Heart left ventricle (tissue), 16 donors: ENCODE measurements at regions not wholly inside any gene's neighbourhood (a gene's known extent, or its start where the extent isn't known, plus 50 kb on each side); places are given as distances from the start of the nearest gene placed in this dataset.

ENCODE experiments used
- ATAC-seq, 4 donors: fragments of 200-7000 bp; cut with Tn5 transposase; one replicate each; pipeline ENCODE4 v1.9.1; 2020 to 2022; ENCODE audit warnings: moderate library complexity in 4 of 4, mild to moderate bottlenecking in 3 of 4, moderate number of reproducible peaks in 1 of 4
- DNase-seq, 5 donors: peaks; one replicate each; pipeline ENCODE4 v3.0.0-alpha.2; 2020
- H3K27ac ChIP-seq, 12 donors: fragments of 200-600 bp; sonication (generic) in 4 of 12; one replicate each; pipeline versions ENCODE4 v1.5.0 to v1.8.0; 2016 to 2022; ENCODE audit warnings: mild to moderate bottlenecking in 2 of 12
- H3K27me3 ChIP-seq, 9 donors: fragments of 200-600 bp; sonication (generic) in 2 of 9; one replicate each; pipeline versions ENCODE4 v1.5.1 to v1.8.0; 2016 to 2022; ENCODE audit warnings: mild to moderate bottlenecking in 3 of 9
- H3K36me3 ChIP-seq, 9 donors: fragments of 200-600 bp; sonication (generic) in 2 of 9; one replicate each; pipeline versions ENCODE4 v1.5.0 to v1.8.0; 2018 to 2022; ENCODE audit warnings: mild to moderate bottlenecking in 2 of 9
- H3K4me1 ChIP-seq, 12 donors: fragments of 200-600 bp; sonication (generic) in 4 of 12; one replicate each; pipeline versions ENCODE4 v1.5.0 to v1.8.0; 2016 to 2022; ENCODE audit warnings: mild to moderate bottlenecking in 3 of 12
- H3K4me3 ChIP-seq, 12 donors: fragments of 200-600 bp; sonication (generic) in 4 of 12; one replicate each; pipeline versions ENCODE4 v1.5.0 to v1.8.0; 2017 to 2022; ENCODE audit warnings: mild to moderate bottlenecking in 9 of 12, moderate library complexity in 4 of 12
- H3K9me3 ChIP-seq, 12 donors: fragments of 200-600 bp; sonication (generic) in 4 of 12; one replicate each; pipeline versions ENCODE4 v1.5.0 to v1.8.0; 2016 to 2022; ENCODE audit warnings: mild to moderate bottlenecking in 1 of 12
- POLR2A ChIP-seq, 2 donors: fragments of 450-650 bp; IDR thresholded peaks; one replicate each; pipeline ENCODE4 v1.6.1; 2017; ENCODE audit warnings: antibody characterized with exemption in 2 of 2, mild to moderate bottlenecking in 2 of 2, moderate library complexity in 2 of 2
- WGBS, 4 donors: extraction: QIAGEN DNeasy Blood & Tissue Kit in 2 of 4; methylation state at CpG; one replicate each; pipeline versions ENCODE4 v1.1.5 to v1.1.7; 2013 to 2018; 5-methylcytosine and 5-hydroxymethylcytosine counted together
- intact Hi-C, 10 donors: fragments of 100-400 bp; cut with DNase I; formaldehyde crosslinking; loops; one replicate each; pipeline versions ENCODE4 v1.11.1 to v1.14.2; 2022
- TF ChIP-seq, protein P1 (sequence below), 12 donors: fragments of 200-600 bp; sonication (generic) in 4 of 12; IDR thresholded peaks; one replicate each; pipeline versions ENCODE4 v1.5.0 to v1.8.0; 2018 to 2022; ENCODE audit warnings: antibody characterized with exemption in 12 of 12, mild to moderate bottlenecking in 5 of 12
- donor health status: ischemic (EF 13 %, LVEDD 7.1; RV severe dilation, severe dysfunction).
- donor health status: healthy with polysubstance abuse.
- donor health status: DM: no; HTN: yes; CAD: no.
- donor health status: DM: no; HTN: no; CAD: no.
- donor health status: ischemic (EF 25% LVEDD 6.9; RV normal size, moderate dysfunction).
- donor health status: ischemic (EF 25% LVEDD 5.7; RV mildly dilated, moderate dysfunction).
- donor health status: healthy.
- donor health status: DM: yes; HTN: yes; CAD: no.
- donor health status: ischemic (EF 35%, LVEDD 5.7; RV mildly dilated, moderate dysfunction).
- donor health status: nonischemic (EF 11% LVEDD 7.7; RV severe dilation, severe dysfunction).
- donor health status: DM: yes; HTN: yes; CAD: no.
- donor health status: PGD.
- donor health status: ischemic (EF 29% LVEDD 5.4; RV normal size, mild dysfunction).
- donor health status: nonischemic (EF 23%, LVEDD 6.1; RV moderate dilation, normal function).

- Histone ChIP-seq H3K9me3 (no peaks in the 10 kb centered on the region), H3K27me3 (no peaks in the 10 kb centered on the region), H3K4me1 (no peaks in the 10 kb centered on the region), H3K27ac (no peak overlapping the region), H3K36me3 (no peaks in the 10 kb centered on the region), H3K4me3 (no peak overlapping the region)
- ATAC-seq (no peak), DNase-seq (no peak)
- no peak for TF ChIP-seq POLR2A (IDR thresholded peaks at IDR 0.05)
- TF ChIP-seq, protein P1, sequence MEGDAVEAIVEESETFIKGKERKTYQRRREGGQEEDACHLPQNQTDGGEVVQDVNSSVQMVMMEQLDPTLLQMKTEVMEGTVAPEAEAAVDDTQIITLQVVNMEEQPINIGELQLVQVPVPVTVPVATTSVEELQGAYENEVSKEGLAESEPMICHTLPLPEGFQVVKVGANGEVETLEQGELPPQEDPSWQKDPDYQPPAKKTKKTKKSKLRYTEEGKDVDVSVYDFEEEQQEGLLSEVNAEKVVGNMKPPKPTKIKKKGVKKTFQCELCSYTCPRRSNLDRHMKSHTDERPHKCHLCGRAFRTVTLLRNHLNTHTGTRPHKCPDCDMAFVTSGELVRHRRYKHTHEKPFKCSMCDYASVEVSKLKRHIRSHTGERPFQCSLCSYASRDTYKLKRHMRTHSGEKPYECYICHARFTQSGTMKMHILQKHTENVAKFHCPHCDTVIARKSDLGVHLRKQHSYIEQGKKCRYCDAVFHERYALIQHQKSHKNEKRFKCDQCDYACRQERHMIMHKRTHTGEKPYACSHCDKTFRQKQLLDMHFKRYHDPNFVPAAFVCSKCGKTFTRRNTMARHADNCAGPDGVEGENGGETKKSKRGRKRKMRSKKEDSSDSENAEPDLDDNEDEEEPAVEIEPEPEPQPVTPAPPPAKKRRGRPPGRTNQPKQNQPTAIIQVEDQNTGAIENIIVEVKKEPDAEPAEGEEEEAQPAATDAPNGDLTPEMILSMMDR (IDR thresholded peaks at IDR 0.05) = no peak
- intact Hi-C loops = no loop called here
Observed at GRCh38 chr12:87283886-87284285, 745.3 kb downstream of the C12orf50 start.

DNA sequence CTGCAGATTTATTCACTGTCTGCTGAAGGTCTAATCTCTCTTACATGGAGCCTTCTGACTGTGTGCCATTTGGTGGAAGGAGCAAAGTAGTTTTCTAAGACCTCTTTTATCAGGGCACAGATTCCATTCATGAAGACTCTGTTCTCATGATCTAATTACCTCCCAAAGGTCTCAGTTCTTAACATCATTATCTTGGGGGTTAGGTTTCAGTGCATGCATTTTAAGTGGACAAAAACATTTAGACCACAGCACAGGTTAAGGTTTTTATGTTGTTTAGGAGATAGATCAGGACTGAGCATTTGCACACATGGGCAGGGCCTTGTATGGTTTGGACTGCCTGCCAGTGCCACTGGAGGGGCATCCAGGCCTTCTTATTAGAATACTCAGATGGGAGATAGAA, 746.1 kb downstream of the C12orf50 start:
- DNase-seq = no peak

GRCh38 chr12:87280893-87281292, 748.3 kb downstream of the C12orf50 start:
- DNase-seq (no peak), ATAC-seq (no peak)
- TF ChIP-seq, protein P1 (IDR thresholded peaks at IDR 0.05) = no peak
- no peak for TF ChIP-seq POLR2A (IDR thresholded peaks at IDR 0.05)
- Histone ChIP-seq H3K27me3 (no peaks in the 10 kb centered on the region), H3K36me3 (no peaks in the 10 kb centered on the region), H3K27ac (no peak overlapping the region), H3K4me3 (no peak overlapping the region), H3K9me3 (no peaks in the 10 kb centered on the region), H3K4me1 (no peaks in the 10 kb centered on the region)
- 86 to 95% (median 94%) methylated on average over 1 of the region's 1 CpG for WGBS, 4 donors
- intact Hi-C loops = no loop called here

More for the DNA sequence above, 746.1 kb downstream of the C12orf50 start:
- Histone ChIP-seq H3K4me1 (no peaks in the 10 kb centered on the region), H3K4me3 (no peak overlapping the region), H3K9me3 (no peaks in the 10 kb centered on the region), H3K27me3 (no peaks in the 10 kb centered on the region), H3K27ac (no peak overlapping the region), H3K36me3 (no peaks in the 10 kb centered on the region)
- no peak for ATAC-seq
- TF ChIP-seq, protein P1 (IDR thresholded peaks at IDR 0.05) = no peak
- TF ChIP-seq POLR2A (IDR thresholded peaks at IDR 0.05) = no peak
- intact Hi-C loops = no loop called here

GRCh38 chr12:87280356-87280755, 748.8 kb downstream of the C12orf50 start:
- ATAC-seq = no peak
- H3K36me3 ChIP-seq = no peaks in the 10 kb centered on the region
- DNase-seq = no peak
- no peak for TF ChIP-seq POLR2A (IDR thresholded peaks at IDR 0.05)
- TF ChIP-seq, protein P1 (IDR thresholded peaks at IDR 0.05) = no peak
- no peaks in the 10 kb centered on the region for H3K27me3 ChIP-seq
- no peak overlapping the region for H3K4me3 ChIP-seq
- intact Hi-C loops = no loop called here
- WGBS, 4 donors = 79 to 89% (median 80%) methylated on average over 2 of the region's 2 CpGs
- H3K9me3 ChIP-seq = no peaks in the 10 kb centered on the region
- H3K27ac ChIP-seq = no peak overlapping the region
- H3K4me1 ChIP-seq = no peaks in the 10 kb centered on the region
